Activated CD4-positive, alpha-beta T cell treated with anti-CD3 and anti-CD28 coated beads, Interleukin-2, amount 50 U/mL, for 48 hours (primary cell): ENCODE measurements at regions not wholly inside any gene's neighbourhood (a gene's known extent, or its start where the extent isn't known, plus 50 kb on each side); places are given as distances from the start of the nearest gene placed in this dataset.

Source experiments
- DNase-seq, 2 experiments: peaks; one replicate each; pipeline ENCODE4 v3.0.0-alpha.2; 2020

- no peak for DNase-seq
Measured at GRCh38 chr4:154086247-154086646, 297.4 kb upstream of the SFRP2 start.

GRCh38 chr4:154084864-154085263 lies 296.0 kb upstream of the SFRP2 start:
- no peak for DNase-seq

GRCh38 chr4:154082760-154083535 lies 294.1 kb upstream of the SFRP2 start:
- DNase-seq: peak in 1 of 2 experiments; percentile 3

- no peak for DNase-seq
Measured at GRCh38 chr4:154081391-154081790, 292.5 kb upstream of the SFRP2 start.

GRCh38 chr4:154078504-154079350 lies 289.8 kb upstream of the SFRP2 start:
- DNase-seq: no peak

GRCh38 chr4:154076921-154077320 lies 288.0 kb upstream of the SFRP2 start:
- DNase-seq: no peak

GRCh38 chr4:154073107-154073822 lies 284.4 kb upstream of the SFRP2 start:
- DNase-seq: peak; percentile 4 to 10

GRCh38 chr4:154067786-154068185 lies 278.9 kb upstream of the SFRP2 start:
- DNase-seq: no peak

- DNase-seq: no peak
Measured at GRCh38 chr4:154065368-154065767, 276.5 kb upstream of the SFRP2 start.

GRCh38 chr4:154064244-154064643 lies 275.4 kb upstream of the SFRP2 start:
- no peak for DNase-seq

- peak; percentile 1 to 14 for DNase-seq
Measured at GRCh38 chr4:154049457-154050181, 260.7 kb upstream of the SFRP2 start.

- no peak for DNase-seq
Measured at GRCh38 chr4:154047733-154048132, 258.9 kb upstream of the SFRP2 start.

GRCh38 chr4:154044742-154045485 lies 256.0 kb upstream of the SFRP2 start:
- no peak for DNase-seq

- DNase-seq: no peak
Measured at GRCh38 chr4:154044108-154044531, 255.2 kb upstream of the SFRP2 start.

- no peak for DNase-seq
Measured at GRCh38 chr4:154041640-154042039, 252.8 kb upstream of the SFRP2 start.

GRCh38 chr4:154039435-154040343 lies 250.8 kb upstream of the SFRP2 start:
- no peak for DNase-seq

- no peak for DNase-seq
Measured at GRCh38 chr4:154036856-154037255, 248.0 kb upstream of the SFRP2 start.

GRCh38 chr4:154035341-154035740 lies 246.5 kb upstream of the SFRP2 start:
- DNase-seq: no peak

- DNase-seq: no peak
Measured at GRCh38 chr4:154033921-154034320, 245.0 kb upstream of the SFRP2 start.

- DNase-seq: no peak
Measured at GRCh38 chr4:154032914-154033313, 244.0 kb upstream of the SFRP2 start.

- no peak for DNase-seq
Measured at GRCh38 chr4:154030746-154031145, 241.9 kb upstream of the SFRP2 start.
